ENCODE measurements at regions not wholly inside any gene's neighbourhood (a gene's known extent, or its start where the extent isn't known, plus 50 kb on each side); places are given as distances from the start of the nearest gene placed in this dataset.

DNA sequence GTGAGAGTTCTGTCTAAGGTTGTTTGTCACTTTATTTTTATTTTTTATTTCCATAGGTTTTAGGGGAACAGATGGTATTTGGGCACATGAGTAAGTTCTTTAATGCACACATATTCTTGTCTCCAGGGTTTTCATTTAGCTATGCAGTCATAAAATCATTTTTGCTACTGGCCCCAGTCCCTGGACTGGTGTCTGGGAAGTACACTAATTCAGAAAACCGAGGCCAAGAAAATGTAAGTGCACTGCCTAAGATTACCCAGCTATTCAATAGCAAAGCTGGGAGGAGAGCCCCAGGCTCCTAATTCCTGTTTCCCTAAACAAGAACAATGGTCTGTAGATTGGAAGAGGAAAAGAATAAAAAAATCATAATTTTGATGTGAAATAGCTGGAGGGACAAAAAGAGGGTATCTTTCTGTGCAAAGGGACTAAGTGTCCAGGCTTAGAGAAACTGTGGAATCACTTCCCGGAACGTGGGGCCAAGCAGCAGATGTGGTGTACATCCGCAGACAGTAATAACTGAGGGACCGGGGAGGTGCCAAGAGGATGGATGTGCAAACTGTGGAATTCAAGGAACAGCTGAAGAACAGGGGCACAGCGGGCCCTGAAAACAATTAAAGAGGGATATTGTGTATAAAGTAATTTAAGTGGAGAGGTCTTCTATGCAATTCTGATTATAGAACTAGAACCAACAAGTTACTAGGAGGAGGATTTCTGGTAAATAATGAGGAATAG, 236.3 kb downstream of the ACKR3 start:
- DNase-seq = no peak

DNA sequence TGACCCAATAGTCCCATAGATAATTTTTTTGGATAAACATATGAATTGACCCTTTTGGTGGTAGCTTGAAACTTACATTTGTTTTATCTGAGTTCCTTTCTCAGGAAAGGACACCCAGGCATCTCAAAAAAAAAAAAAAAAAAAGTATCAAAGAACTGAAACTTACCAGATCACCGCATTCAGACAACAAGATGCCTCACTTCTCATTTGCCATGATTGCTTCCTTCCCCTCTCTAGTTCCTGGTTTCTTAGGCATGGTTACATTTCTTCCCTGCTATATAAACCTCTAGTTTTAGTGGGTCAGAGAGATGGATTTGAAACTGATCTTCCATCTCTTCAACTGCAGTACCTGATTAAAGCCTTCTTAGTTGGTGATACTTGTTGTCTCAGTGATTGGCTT, 240.1 kb downstream of the ACKR3 start:
- peak in 2 of 3 donors; percentile 45 to 46 for DNase-seq

DNA sequence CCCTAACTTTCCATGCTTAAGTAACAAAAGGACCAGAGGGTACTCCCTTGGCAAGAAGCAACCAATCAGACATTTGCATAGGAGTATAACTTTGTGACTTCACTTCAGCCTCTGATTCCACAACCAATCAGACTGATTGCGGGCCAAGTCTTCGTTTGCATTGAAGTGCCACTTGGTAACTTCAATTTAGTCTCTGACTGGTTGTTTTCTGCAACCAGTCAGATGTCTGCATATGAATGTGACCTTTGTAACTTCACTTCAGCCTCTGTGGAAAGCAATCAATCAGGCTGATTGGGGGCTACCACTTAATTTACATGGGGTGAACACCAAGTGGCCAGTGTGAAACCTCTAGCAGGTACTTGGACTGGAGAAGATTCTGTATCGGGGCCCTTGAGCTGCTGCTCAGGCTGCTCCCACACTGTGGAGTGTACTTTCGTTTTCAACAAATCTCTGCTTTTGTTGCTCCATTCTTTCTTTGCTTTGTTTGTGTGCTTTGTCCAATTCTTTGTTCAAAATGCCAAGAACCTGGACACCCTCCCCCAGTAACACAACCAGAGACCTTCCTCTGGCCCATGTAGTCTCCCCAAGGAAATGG, 241.5 kb downstream of the ACKR3 start:
- no peak for DNase-seq

DNA sequence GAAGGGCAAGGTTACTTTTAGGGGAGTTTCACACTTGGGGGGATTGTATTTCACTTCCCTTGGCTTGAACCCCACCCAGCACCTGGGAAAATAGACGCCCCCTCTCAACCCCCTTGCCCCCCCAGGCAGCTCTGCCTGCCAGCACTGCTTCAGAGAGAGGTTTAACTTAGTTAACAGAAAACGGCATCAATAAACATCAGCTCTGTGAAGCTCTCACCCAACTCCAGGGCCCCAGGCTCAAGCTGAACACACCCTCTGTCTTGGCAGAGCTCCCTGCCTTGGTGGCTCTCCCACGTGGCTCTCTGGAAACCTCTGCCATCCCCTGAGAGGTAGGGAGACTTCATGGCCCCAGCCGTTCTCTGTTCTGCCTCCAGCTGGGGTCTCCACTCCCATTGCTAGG, 244.1 kb downstream of the ACKR3 start:
- DNase-seq = no peak

DNA sequence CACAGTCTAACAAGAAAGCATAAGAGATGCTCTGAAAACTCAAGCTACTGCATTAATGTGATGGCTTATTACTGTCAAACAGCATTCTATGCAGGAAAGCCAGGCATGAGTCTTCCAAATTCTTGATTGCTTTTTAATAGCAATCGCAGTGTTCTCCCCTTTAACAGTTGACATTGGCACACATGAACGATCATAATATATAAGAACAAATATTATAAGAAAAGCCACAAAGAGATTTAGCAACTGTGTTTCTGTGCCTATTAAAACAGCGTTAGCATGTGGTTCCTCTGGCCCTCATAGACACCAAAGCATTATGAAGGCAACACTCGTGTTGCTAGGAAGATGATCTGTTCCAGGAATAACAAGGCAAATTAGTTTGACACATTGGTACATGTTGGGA, 245.0 kb downstream of the ACKR3 start:
- no peak for DNase-seq

DNA sequence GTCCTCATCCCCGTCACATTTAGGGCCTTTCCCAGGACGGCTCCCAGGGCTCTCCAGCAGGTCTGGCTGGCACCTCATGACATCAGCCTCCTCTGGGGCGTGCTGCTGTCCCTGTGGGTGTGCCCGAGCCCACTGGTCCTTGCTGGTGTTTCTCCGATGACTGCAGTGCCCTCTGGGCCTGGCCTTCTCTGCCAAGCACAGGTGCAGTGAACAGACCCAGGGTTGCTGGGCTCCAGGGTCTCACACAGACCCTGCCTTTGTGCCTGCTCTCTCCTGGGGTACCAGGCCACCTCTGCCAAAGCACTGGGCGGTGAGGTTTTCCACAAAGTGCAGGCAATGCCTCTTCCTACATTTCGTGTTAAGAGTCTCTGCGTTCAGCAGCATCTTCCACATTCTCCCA, 246.1 kb downstream of the ACKR3 start:
- DNase-seq = no peak

DNA sequence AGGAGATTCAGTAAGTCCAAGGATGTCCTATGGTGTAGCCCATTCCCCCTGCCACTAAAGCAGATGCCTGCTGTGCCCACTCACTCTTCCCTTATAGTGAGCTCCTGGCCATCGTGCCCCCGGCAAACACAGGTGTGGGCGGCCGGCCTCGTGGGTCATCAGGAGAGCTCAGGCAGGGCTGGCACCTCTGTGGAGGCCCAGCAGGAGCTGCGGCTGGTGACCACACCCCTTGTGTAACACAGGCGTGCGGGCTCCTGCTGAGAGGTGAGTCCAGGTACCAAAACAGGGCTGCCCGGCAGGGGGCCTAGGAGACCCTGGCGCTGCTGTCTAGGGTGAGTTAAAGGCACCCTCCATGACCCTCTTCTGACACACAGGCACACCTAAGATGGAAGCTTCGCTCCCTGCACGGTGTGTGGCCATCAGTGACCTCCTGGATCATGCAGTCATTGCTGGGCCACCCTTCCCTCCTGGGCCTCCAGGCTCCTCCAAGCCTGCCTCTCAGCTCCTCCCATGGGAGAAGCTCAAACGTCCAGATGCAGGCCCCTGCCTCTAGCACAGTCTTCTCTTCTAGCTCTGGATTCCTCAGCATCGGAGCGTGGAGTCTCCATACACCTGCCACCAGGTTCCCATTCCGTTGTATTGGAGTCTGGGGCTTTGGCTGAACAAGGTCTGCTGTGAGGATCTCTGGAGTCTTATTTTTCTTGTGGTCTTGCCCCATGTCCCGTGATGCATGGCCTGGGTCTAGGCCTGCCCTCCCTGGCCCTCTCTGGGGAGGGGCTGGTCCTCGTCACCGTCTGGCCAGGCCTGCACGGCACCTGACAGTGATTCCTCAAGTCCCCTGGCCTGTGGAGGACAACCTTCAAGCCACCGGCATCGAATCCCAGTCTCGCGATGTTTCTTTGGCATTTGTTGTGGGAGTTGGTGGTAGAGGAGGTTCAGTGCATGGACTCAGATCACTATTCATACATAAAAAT, 246.9 kb downstream of the ACKR3 start:
- no peak for DNase-seq

DNA sequence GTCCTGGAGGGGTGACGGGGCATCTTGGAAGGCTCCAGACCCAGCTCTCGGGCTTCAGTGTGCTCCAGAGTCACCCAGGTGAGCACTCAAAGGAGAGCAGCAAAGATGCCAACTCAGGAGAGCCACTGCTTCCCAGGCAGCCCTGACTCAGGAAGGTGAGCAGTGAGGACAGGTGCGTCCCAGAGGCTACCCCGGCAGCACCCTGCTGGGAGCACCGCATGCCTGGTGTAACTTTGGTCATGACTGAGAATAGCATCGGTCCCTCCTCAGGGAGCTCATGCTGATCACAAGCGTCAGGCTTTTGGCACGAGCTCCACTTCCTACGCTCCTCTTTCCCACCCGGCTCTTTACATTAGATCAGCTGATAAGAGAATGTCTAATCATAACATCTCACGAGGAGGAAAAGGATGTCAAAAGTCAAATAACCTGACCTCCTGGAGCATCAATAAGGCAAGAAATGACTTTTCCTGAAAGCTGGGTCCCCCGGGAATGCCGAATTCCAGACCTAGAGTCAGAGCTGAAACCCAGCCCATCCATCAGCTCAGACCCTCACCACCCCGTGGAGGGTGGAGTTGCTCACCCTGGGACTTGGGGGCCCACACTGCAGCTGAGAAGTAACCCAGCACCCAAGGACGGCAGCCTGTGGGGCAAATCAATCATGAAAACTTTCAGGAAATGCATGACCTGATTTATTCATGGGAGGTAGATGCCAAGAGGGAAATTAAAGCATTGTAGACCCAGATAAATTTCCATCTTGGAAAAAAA, 248.8 kb downstream of the ACKR3 start:
- DNase-seq = no peak

DNA sequence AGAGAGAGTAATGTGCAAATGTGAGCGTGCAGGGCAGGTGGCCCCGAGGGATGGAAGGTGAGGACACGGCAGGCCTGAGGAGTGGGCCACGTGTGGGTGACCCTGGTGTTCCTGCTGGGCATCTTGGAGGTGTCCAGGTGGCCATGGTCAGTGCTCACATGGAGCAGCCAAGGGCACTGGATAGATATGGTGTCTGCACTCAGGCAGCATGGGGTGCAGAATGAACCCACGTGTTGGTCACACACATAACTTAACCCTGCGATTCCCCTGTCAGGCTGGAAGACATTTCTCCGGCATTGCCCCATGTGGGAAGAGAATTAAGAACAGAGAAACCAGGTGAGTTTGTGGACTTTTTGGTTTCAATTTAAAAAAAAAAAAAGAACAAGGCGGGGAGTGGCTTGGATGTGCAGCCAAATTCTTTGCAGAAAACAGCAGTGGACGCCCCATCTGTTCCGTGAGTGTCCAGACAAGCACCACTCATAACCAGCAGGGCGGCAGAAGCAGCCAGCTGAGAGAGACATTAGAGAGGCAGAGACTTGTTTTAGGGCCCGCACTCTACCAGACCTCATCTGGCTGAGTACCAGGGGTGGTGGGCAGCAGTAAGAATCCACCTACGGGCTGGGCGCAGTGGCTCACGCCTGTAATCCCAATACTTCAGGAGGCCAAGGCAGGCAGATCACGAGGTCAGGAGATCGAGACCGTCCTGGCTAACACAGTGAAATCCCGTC, 249.8 kb downstream of the ACKR3 start:
- DNase-seq = no peak

DNA sequence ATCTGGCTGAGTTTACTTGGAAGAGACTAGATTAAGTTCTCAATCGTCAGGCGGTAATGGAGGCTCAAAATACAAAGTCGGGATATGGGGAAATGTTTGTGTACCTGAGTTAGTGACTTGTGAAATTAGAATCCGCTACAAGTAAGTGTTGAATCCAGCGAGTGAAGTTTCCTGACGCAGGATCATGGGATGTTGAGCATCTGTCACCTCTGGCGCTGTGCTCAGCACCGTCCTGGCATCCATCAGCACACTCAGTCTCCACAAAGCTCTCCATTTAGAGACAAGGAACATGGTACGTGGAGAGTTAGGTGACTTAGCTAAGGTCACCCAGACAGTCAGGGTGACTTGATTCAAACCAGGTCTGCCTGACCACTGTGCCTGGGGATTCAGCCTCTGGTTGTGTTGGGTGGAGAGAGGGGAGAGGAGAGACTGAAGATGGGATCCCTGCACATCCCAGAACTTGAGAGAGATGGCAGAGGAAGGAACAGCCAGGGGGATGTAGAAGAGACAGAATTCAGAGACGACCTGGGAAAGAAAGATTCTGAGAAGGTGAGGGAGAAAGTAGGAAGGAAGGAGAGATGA, 251.2 kb downstream of the ACKR3 start:
- DNase-seq = no peak

DNA sequence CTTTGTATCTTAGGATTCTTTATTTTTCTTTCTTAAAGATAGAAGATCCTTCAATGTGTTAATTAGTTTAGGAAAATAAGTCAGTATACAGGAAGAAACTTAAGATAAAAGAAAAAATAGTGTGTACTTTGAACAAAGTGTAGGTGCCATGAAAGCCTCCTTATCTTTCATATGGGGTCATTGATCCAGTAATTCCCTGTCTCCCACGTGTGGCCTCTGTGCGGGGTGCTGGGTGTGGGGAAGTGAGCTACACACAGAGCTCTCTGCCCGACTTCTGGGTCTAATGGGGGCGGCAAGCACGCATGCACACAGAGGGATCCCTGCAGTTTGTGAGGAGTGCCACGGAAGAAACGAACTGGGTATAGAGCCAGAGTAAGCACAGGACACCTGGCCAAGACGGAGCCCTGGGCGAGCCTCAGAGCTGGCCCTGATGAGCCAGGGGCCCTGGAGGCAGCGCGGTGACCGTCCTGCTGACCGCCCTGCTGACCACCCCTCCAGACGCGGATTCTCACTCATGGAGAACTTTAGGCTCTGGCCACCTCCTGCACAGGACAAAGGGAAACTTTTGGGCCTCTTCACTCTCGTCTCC, 253.5 kb downstream of the ACKR3 start:
- no peak for DNase-seq

DNA sequence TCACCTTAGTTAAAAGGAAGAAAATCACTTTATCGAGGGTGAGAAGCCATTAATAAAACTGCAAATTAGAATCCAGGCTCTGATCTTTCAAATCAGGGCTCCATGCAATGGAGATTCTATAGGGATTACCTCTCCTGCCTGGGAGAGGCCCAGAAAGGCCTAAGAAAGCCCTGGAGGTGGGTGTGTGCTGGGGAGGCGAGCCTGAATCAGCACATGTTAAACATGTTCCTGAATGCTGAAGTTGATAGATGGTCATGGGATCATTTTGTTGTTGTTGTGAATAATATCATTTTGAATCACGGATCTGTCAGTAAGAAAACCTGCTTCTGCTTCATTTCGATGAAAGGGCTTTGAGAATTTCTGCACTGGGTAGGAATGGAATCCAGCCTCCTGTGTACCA, 254.3 kb downstream of the ACKR3 start:
- DNase-seq = no peak

DNA sequence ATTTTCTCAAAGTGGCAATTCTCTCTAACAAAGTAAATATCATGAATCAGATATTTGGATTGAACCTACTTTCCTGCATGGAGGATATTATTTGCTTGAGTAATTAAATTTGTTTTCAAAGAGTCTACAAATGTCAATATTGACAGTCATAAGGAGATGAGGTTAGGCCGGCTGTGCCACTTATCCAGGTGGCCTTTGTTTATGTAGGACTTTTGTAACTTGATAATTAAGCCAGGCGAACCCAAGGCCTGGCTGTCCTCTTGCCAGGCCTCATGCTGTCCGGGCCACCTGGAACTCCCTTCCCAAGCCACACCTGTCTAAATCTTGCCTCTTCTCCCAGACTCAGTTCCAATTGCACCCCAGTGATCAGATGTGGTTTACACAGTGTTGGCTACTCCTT, 255.2 kb downstream of the ACKR3 start:
- no peak for DNase-seq

DNA sequence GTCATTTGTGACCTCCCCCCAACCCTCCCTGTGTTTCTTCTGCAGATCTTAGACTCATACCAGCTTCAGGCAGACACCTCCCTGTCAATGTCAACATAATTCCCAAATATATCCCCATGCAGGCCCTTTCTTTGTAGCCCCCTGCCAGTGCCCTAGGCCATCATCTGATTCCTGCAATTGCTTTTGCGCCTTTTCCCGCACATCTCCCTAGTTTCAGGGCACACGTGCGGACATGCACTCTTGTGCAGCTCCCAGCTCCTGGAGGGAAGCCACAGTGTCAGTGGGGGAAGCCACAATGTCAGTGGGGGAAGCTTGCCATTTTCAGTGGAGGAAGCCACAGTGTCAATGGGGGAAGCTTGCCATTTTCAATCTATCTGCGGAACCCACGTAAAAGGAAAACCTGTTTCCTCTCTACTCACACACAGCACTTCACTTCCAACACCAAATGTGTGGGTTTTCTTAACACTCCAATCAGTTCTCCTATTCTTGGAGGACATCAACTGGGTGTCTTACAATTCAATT, 256.4 kb downstream of the ACKR3 start:
- DNase-seq = no peak

DNA sequence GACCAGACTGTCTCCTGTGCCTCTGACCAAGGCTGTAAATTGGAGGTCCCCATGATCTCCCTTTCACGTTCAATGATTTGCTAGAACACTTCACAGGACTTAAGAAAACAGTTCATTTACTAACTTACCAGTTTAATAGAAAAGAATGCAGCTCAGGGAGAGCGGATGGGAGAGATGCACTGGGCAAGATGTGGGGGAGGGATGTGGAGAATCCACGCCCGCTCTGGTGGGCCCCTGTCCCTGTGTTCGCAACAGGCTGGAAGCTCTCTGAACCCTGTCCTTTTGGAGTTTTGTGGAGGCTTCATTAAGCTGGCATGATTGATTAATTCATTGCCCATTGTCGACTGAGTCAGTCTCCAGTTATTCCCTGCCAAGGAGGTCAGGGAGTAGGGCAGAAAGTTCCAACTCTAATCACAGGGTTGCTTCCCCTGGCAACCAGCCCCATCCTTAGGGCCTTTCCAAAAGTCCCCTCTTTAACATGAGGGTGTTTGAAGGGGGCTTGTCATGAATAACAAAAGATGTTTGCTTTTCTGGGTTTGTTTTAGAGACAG, 257.1 kb downstream of the ACKR3 start:
- DNase-seq = no peak

DNA sequence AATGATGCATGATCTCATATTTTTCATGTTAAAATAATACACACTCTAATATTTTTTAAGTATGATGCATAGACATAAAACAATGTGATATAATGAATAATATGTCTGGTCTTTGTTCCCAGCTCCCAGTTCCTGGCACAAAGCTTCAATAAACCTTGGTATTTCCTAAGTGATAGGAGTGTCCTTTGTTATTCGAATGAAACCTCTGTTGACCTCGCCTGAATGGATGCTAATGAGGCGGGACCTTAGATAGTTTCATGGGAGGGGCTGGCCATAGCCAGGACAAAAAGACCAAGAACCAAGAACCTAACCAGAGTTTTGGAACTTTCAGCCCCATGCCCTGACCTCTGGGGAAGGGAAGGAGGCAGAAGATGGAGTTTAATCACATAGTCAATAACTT, 257.7 kb upstream of the COPS8 start:
- no peak for DNase-seq

DNA sequence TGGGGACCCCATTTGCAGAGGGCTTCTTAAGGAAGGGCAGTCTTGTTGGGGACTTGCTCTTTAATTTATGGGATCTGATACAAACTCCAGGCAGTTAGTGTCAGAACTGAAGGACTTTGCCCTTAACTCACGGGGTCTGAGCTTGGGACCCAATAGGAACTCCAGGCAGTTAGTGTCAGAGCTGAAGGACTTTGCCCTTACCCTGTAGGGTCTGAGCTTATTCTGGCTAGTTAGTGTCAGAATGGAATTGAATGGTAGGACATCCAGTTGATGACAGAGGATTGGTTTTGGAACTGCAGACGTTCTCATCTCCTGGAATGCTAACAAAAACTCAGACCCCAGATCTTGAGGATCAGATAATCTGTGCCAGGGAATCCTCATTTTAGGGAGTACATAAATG, 256.9 kb upstream of the COPS8 start:
- no peak for DNase-seq

DNA sequence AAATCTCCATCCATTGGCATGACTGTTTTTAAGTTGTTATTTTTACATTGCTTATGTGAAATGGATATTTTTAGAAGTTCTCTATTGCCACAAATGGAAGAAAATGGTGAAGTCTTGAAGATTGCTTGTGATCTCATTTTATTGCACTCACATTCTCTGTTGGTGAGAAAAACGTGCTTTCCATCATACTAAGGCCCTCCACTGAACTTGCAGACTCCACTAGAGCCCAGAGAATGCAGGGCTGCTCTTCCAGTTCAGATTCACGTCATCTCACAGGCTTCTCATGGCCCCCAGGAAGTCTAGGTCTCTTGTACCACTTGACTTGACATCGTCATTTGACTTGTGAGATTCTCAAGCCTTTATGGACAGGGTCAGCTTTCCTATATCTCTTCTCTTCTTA, 254.8 kb upstream of the COPS8 start:
- DNase-seq = no peak

DNA sequence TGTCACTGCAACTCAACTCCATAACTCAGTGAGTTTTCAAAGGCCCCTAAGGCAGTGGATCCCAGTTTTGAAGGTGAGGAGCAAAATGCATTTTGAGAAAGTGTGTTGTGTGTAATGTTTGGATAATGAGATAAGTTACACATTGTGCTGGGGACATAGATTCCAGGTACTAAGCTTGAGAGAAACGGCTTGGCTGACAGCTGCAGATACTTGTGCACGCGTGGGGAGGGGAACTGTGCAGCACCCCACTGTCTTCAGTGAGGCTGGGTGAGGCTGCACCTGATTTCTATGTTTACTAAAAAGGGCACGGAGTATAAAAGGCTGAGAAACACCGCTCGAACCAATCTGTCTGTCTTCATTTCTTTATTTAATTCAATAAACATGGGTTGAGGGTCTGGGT, 254.0 kb upstream of the COPS8 start:
- no peak for DNase-seq

DNA sequence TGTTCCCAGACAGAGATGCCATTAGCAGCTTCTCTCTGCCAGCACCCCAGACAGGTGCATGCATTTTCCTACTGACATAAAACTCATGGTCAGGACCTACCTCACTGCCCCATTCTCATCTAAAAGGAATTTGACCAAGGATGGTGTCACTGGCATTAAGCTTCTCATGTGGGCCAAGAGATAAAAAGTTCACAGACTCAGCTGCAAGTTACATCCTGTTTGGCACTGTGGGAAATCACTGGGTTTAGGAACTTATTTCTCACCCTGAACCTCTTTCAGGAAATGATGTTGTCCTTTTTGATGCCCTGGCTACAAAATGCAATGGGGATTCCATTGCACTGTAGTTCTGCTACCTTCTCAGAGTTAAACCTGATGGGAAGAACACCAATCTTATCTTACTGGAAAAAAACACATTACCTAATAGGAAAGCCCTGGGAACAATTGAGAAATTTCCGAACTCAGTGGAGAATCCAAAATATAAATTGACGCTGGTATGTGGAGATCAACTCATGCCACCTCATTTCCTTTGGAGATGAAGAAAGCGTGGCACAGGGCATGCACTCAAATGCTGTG, 252.1 kb upstream of the COPS8 start:
- peak; percentile 48 to 66 (median 54) for DNase-seq

DNA sequence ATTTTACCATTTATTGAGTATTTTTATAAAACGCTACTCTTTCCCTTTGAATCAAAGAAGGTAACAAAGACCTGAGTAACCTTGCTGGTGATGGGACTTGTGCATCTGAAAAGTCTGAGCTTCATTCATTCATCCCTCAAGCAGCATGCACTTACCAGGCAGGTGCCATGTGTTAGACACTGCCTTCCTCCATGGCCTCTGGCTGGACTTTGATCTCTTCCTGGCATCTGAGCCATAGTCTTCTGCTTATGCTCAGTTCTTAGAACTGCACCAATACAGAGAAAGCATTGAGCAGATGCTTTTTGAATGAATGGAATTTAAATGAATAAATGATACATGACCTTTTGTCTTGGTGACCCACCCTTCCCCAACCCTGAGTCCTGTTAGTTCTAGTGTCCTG, 251.4 kb upstream of the COPS8 start:
- DNase-seq = no peak

Measured in suppressor macrophage treated with lipopolysaccharide for 1 hour (primary cell).